Ovary (tissue), 3 donors: ENCODE measurements at regions not wholly inside any gene's neighbourhood (a gene's known extent, or its start where the extent isn't known, plus 50 kb on each side); places are given as distances from the start of the nearest gene placed in this dataset.

Experiments
- POLR2A ChIP-seq: fragments of 450-650 bp; IDR thresholded peaks from one replicate; pipeline ENCODE4 v1.6.1; 2017; ENCODE audit warnings: antibody characterized with exemption, mild to moderate bottlenecking, moderate library complexity
- TF ChIP-seq, protein P1 (sequence below), 3 donors: fragments of 450-650 bp in 2 of 3; fragments of 200-600 bp in 1 of 3; IDR thresholded peaks; one replicate each; pipeline versions ENCODE4 v1.5.1 to v1.8.0; 2016 to 2022; ENCODE audit warnings: antibody characterized with exemption in 3 of 3, mild to moderate bottlenecking in 1 of 3
- donor health status: DM: no; HTN: no; CAD: no.

DNA sequence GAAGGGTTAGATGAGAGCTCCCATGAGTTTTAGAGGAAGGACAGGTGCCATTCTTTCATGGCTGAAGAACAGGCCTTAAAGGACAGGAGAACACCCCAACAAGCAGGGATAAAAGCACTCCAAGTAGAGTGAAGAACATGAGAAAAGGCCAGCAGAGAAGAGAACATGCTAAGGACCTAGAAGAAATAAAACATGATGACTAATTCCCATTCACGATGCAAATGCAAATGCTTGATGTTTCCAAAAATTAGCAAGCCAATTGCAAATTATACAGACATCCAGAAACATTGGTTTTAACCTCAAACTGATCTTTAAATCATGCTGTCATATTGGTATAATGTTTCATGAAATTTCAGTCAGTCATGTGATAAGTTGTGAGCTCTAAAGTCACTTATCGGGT, 241.7 kb downstream of the CNTN3 start:
- TF ChIP-seq POLR2A = no peak
- TF ChIP-seq, protein P1, sequence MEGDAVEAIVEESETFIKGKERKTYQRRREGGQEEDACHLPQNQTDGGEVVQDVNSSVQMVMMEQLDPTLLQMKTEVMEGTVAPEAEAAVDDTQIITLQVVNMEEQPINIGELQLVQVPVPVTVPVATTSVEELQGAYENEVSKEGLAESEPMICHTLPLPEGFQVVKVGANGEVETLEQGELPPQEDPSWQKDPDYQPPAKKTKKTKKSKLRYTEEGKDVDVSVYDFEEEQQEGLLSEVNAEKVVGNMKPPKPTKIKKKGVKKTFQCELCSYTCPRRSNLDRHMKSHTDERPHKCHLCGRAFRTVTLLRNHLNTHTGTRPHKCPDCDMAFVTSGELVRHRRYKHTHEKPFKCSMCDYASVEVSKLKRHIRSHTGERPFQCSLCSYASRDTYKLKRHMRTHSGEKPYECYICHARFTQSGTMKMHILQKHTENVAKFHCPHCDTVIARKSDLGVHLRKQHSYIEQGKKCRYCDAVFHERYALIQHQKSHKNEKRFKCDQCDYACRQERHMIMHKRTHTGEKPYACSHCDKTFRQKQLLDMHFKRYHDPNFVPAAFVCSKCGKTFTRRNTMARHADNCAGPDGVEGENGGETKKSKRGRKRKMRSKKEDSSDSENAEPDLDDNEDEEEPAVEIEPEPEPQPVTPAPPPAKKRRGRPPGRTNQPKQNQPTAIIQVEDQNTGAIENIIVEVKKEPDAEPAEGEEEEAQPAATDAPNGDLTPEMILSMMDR (IDR thresholded peaks at IDR 0.05) = no peak
